T-cell (primary cell): ENCODE measurements at regions not wholly inside any gene's neighbourhood (a gene's known extent, or its start where the extent isn't known, plus 50 kb on each side); places are given as distances from the start of the nearest gene placed in this dataset.

Experiments used
- ATAC-seq, 4 experiments: fragments of 200-7000 bp in 3 of 4; fragments of 150-1000 bp in 1 of 4; cut with Tn5 transposase; replicated peaks in 1 of 4; 1 replicate in 3 of 4; 2 replicates in 1 of 4; pipeline ENCODE4 v1.10.0; 2021; ENCODE audit warnings: moderate library complexity in 3 of 4, mild to moderate bottlenecking in 2 of 4, moderate number of reproducible peaks in 1 of 4
- CTCF ChIA-PET, 2 donors: fragments of 300-600 bp; sonication (Branson Sonifier 250); formaldehyde crosslinking; loops; one replicate each; lab custom pipeline; 2022; ENCODE audit warnings: antibody characterized with exemption in 2 of 2; lab: Charles Lee
- POLR2A ChIA-PET, 2 donors: fragments of 300-600 bp; sonication (Branson Sonifier 250); formaldehyde crosslinking; loops; one replicate each; lab custom pipeline; 2022; ENCODE audit warnings: antibody characterized with exemption in 2 of 2; lab: Charles Lee
- DNase-seq, 35 experiments: peaks; one replicate each; pipeline versions ENCODE4 v3.0.0 to v3.0.0-alpha.2; 2013 to 2023
- H3K27ac ChIP-seq: one replicate; pipeline ENCODE4 v1.5.1; 2013; ENCODE audit warnings: low read length
- H3K27me3 ChIP-seq, 2 experiments: replicated peaks in 1 of 2; 1 replicate in 1 of 2; 2 replicates in 1 of 2; pipeline versions ENCODE4 v1.6.1 to v1.7.0; 2013; ENCODE audit warnings: low read length in 1 of 2, mixed read lengths in 1 of 2; ENCODE audit not compliant: control insufficient read depth in 2 of 2, insufficient read depth in 2 of 2; ENCODE audit errors: extremely low read depth in 1 of 2
- H3K36me3 ChIP-seq, 2 donors: 1 replicate in 1 of 2; 2 replicates in 1 of 2; pipeline versions ENCODE4 v1.6.1 to v1.7.0; 2013; ENCODE audit warnings: low read length in 1 of 2; ENCODE audit not compliant: control insufficient read depth in 2 of 2, insufficient read depth in 1 of 2; ENCODE audit errors: extremely low read depth in 1 of 2
- H3K4me1 ChIP-seq, 2 experiments: 1 replicate in 1 of 2; 2 replicates in 1 of 2; pipeline versions ENCODE4 v1.6.1 to v1.7.0; 2013; ENCODE audit warnings: low read length in 2 of 2, mixed read lengths in 1 of 2; ENCODE audit not compliant: insufficient read depth in 2 of 2, control insufficient read depth in 1 of 2; ENCODE audit errors: extremely low read depth in 1 of 2
- H3K4me3 ChIP-seq, 2 donors: 1 replicate in 1 of 2; 2 replicates in 1 of 2; pipeline versions ENCODE4 v1.5.1 to v1.7.0; 2013; ENCODE audit warnings: mild to moderate bottlenecking in 2 of 2, low read length in 1 of 2, moderate library complexity in 1 of 2; ENCODE audit not compliant: control insufficient read depth in 1 of 2; ENCODE audit errors: extremely low read depth in 1 of 2
- H3K9me3 ChIP-seq: 2 replicates; pipeline ENCODE4 v1.7.0; 2013
- H3K27ac Mint-ChIP-seq, 2 donors: one replicate each; pipeline ENCODE4 v1.8.0; 2020 to 2021; ENCODE audit warnings: mild to moderate bottlenecking in 2 of 2, mixed read lengths in 2 of 2
- H3K27me3 Mint-ChIP-seq, 2 donors: one replicate each; pipeline ENCODE4 v1.8.0; 2021 to 2022; ENCODE audit warnings: mixed read lengths in 2 of 2
- H3K36me3 Mint-ChIP-seq: one replicate; pipeline ENCODE4 v1.8.0; 2021; ENCODE audit warnings: mixed read lengths
- H3K4me1 Mint-ChIP-seq, 3 donors: one replicate each; pipeline ENCODE4 v1.8.0; 2020 to 2022; ENCODE audit warnings: mixed read lengths in 3 of 3, mild to moderate bottlenecking in 1 of 3
- H3K4me3 Mint-ChIP-seq, 3 donors: one replicate each; pipeline ENCODE4 v1.8.0; 2020 to 2022; ENCODE audit warnings: mild to moderate bottlenecking in 3 of 3, mixed read lengths in 3 of 3, moderate library complexity in 3 of 3
- H3K9me3 Mint-ChIP-seq, 3 donors: one replicate each; pipeline ENCODE4 v1.8.0; 2020 to 2022; ENCODE audit warnings: mixed read lengths in 3 of 3
- WGBS: methylation state at CpG from one replicate; pipeline ENCODE4 v1.1.5; 2013; ENCODE audit warnings: missing lambda C conversion rate; ENCODE audit not compliant: insufficient coverage; 5-methylcytosine and 5-hydroxymethylcytosine counted together

- Mint-ChIP-seq H3K9me3 (no peaks in the 10 kb centered on the region), H3K4me1 (no peaks in the 10 kb centered on the region), H3K27ac (no peak overlapping the region), H3K4me3 (no peak overlapping the region), H3K36me3 (no peaks in the 10 kb centered on the region), H3K27me3 (peaks cover 0 to 5% of the 10 kb centered on the region in 2 donors)
- H3K4me1 ChIP-seq, result no peaks in the 10 kb centered on the region
- no peaks in the 10 kb centered on the region for H3K36me3 ChIP-seq
- DNase-seq (no peak), ATAC-seq (no peak)
- no peak overlapping the region for H3K27ac ChIP-seq
- no peaks in the 10 kb centered on the region for H3K27me3 ChIP-seq
- ChIA-PET POLR2A (no interaction called here), CTCF (no interaction called here)
- no peak overlapping the region for H3K4me3 ChIP-seq
- no CpG with 5 or more reads among the region's 2 CpGs for WGBS
- H3K9me3 ChIP-seq, result no peaks in the 10 kb centered on the region
These were observed 186.9 kb upstream of the LNX1 start for GRCh38 chr4:53778155-53778554.

GRCh38 chr4:53777244-53777984, 186.1 kb upstream of the LNX1 start:
- H3K4me1 ChIP-seq, result no peaks in the 10 kb centered on the region
- H3K27ac ChIP-seq, result no peak overlapping the region
- WGBS, result no CpG with 5 or more reads among the region's 4 CpGs
- no peak overlapping the region for H3K4me3 Mint-ChIP-seq
- H3K27me3 ChIP-seq, result no peaks in the 10 kb centered on the region
- ChIA-PET POLR2A (no interaction called here), CTCF (no interaction called here)
- H3K9me3 ChIP-seq, result no peaks in the 10 kb centered on the region
- H3K9me3 Mint-ChIP-seq, result no peaks in the 10 kb centered on the region
- no peaks in the 10 kb centered on the region for H3K36me3 ChIP-seq
- no peaks in the 10 kb centered on the region for H3K36me3 Mint-ChIP-seq
- no peak overlapping the region for H3K4me3 ChIP-seq
- H3K4me1 Mint-ChIP-seq, result no peaks in the 10 kb centered on the region
- H3K27me3 Mint-ChIP-seq, result peaks cover 0 to 5% of the 10 kb centered on the region in 2 donors
- no peak for ATAC-seq
- H3K27ac Mint-ChIP-seq, result no peak overlapping the region
- no peak for DNase-seq

- DNase-seq (no peak), ATAC-seq (no peak)
- no peaks in the 10 kb centered on the region for H3K27me3 ChIP-seq
- H3K4me1 Mint-ChIP-seq, result no peaks in the 10 kb centered on the region
- H3K4me3 ChIP-seq, result no peak overlapping the region
- no peaks in the 10 kb centered on the region for H3K9me3 ChIP-seq
- WGBS, result no CpG with 5 or more reads among the region's 2 CpGs
- no peaks in the 10 kb centered on the region for H3K36me3 ChIP-seq
- H3K27ac Mint-ChIP-seq, result no peak overlapping the region
- H3K27ac ChIP-seq, result no peak overlapping the region
- no peaks in the 10 kb centered on the region for H3K4me1 ChIP-seq
- H3K27me3 Mint-ChIP-seq, result peaks cover 0 to 1% of the 10 kb centered on the region in 2 donors
- ChIA-PET POLR2A (interaction anchor here in 1 of 2 donors (0.7 kb wide), 1 partner anchor 35 kb away, joined by 5 read pairs; no protein-coding TSS in a partner anchor), CTCF (no interaction called here)
- H3K9me3 Mint-ChIP-seq, result no peaks in the 10 kb centered on the region
- no peak overlapping the region for H3K4me3 Mint-ChIP-seq
- H3K36me3 Mint-ChIP-seq, result no peaks in the 10 kb centered on the region
These were observed 184.9 kb upstream of the LNX1 start for GRCh38 chr4:53776141-53776540.

GRCh38 chr4:53775381-53775780, 184.1 kb upstream of the LNX1 start:
- Mint-ChIP-seq H3K36me3 (no peaks in the 10 kb centered on the region), H3K27ac (no peak overlapping the region), H3K4me3 (no peak overlapping the region), H3K27me3 (peaks cover 0 to 1% of the 10 kb centered on the region in 2 donors), H3K4me1 (no peaks in the 10 kb centered on the region), H3K9me3 (no peaks in the 10 kb centered on the region)
- no peak for ATAC-seq
- Histone ChIP-seq H3K4me1 (no peaks in the 10 kb centered on the region), H3K36me3 (no peaks in the 10 kb centered on the region), H3K9me3 (no peaks in the 10 kb centered on the region), H3K27ac (no peak overlapping the region), H3K4me3 (no peak overlapping the region), H3K27me3 (no peaks in the 10 kb centered on the region)
- no CpG with 5 or more reads among the region's 4 CpGs for WGBS
- POLR2A ChIA-PET, result no interaction called here
- no peak for DNase-seq
- CTCF ChIA-PET, result no interaction called here

- no peaks in the 10 kb centered on the region for H3K4me1 Mint-ChIP-seq
- Histone ChIP-seq H3K4me3 (no peak overlapping the region), H3K36me3 (no peaks in the 10 kb centered on the region), H3K4me1 (no peaks in the 10 kb centered on the region), H3K27me3 (no peaks in the 10 kb centered on the region), H3K27ac (no peak overlapping the region), H3K9me3 (no peaks in the 10 kb centered on the region)
- H3K27ac Mint-ChIP-seq, result no peak overlapping the region
- DNase-seq, result no peak
- no peak for ATAC-seq
- peaks cover 1 to 4% of the 10 kb centered on the region in 2 donors for H3K27me3 Mint-ChIP-seq
- CTCF ChIA-PET, result no interaction called here
- POLR2A ChIA-PET, result no interaction called here
- H3K4me3 Mint-ChIP-seq, result no peak overlapping the region
- H3K9me3 Mint-ChIP-seq, result no peaks in the 10 kb centered on the region
- no peaks in the 10 kb centered on the region for H3K36me3 Mint-ChIP-seq
- WGBS, result 80% methylated on average over 1 of the region's 3 CpGs
These were observed 180.0 kb upstream of the LNX1 start for GRCh38 chr4:53771326-53771725.

GRCh38 chr4:53767482-53767881, 176.2 kb upstream of the LNX1 start:
- no peak for ATAC-seq
- ChIA-PET CTCF (no interaction called here), POLR2A (no interaction called here)
- Mint-ChIP-seq H3K9me3 (no peaks in the 10 kb centered on the region), H3K27ac (no peak overlapping the region), H3K4me3 (no peak overlapping the region), H3K27me3 (peaks cover 0 to 4% of the 10 kb centered on the region in 2 donors), H3K4me1 (no peaks in the 10 kb centered on the region), H3K36me3 (no peaks in the 10 kb centered on the region)
- Histone ChIP-seq H3K4me1 (no peaks in the 10 kb centered on the region), H3K36me3 (no peaks in the 10 kb centered on the region), H3K4me3 (no peak overlapping the region), H3K27ac (no peak overlapping the region), H3K27me3 (no peaks in the 10 kb centered on the region), H3K9me3 (no peaks in the 10 kb centered on the region)
- DNase-seq, result no peak
- no CpG with 5 or more reads among the region's 2 CpGs for WGBS
